HEK293 (cell line): ENCODE measurements at regions not wholly inside any gene's neighbourhood (a gene's known extent, or its start where the extent isn't known, plus 50 kb on each side); places are given as distances from the start of the nearest gene placed in this dataset.
"Not testable (repeated sequence)": the region's sequence is repeated elsewhere in the genome, so short reads cannot be mapped to it uniquely, and the experiment has no call there.

ENCODE experiments used
- CTCF ChIA-PET: fragments of 350-600 bp; formaldehyde crosslinking; extraction: SDS; loops from one replicate; lab custom pipeline; 2021; ENCODE audit warnings: antibody characterized with exemption; lab: Yijun Ruan, JAX
- POLR2A ChIA-PET: fragments of 300-600 bp; formaldehyde crosslinking; extraction: SDS; loops from one replicate; lab custom pipeline; 2020; ENCODE audit warnings: antibody characterized with exemption, inconsistent platforms; lab: Yijun Ruan, JAX
- H3K27ac ChIP-seq: fragments of 200-500 bp; sonication (Bioruptor generic); 2 replicates; pipeline ENCODE4 v1.5.1; 2014; ENCODE audit warnings: low read depth, low read length, control low read depth, inconsistent platforms; ENCODE audit errors: extremely low read depth
- H3K36me3 ChIP-seq, 2 experiments: fragments of 200-500 bp in 1 of 2; sonication (Bioruptor generic) in 1 of 2; 1 replicate in 1 of 2; 2 replicates in 1 of 2; pipeline ENCODE4 v1.5.1; 2014 to 2017; ENCODE audit warnings: inconsistent platforms in 2 of 2, low read length in 2 of 2; ENCODE audit not compliant: control insufficient read depth in 2 of 2, insufficient read depth in 1 of 2
- H3K4me1 ChIP-seq: fragments of 200-500 bp; sonication (Bioruptor generic); 2 replicates; pipeline ENCODE4 v1.5.1; 2014; ENCODE audit warnings: mild to moderate bottlenecking, low read length, inconsistent platforms; ENCODE audit not compliant: control insufficient read depth, insufficient read depth
- H3K4me3 ChIP-seq: 2 replicates; pipeline ENCODE4 v1.5.1; 2011; ENCODE audit warnings: low read depth, mild to moderate bottlenecking, control low read depth, low read length, moderate library complexity
- H3K9me3 ChIP-seq: fragments of 200-500 bp; sonication (Bioruptor generic); 2 replicates; pipeline ENCODE4 v1.5.1; 2014; ENCODE audit warnings: low read depth, low read length, inconsistent platforms; ENCODE audit not compliant: control insufficient read depth, insufficient read depth
- HOXC10 ChIP-seq: sonication (generic); formaldehyde crosslinking; IDR thresholded peaks from 2 replicates; pipeline ENCODE4 v1.8.1; 2023; ENCODE audit warnings: mild to moderate bottlenecking, missing genetic modification reagents
- KLF9 ChIP-seq: fragments of 450-650 bp; formaldehyde crosslinking; IDR thresholded peaks from 2 replicates; pipeline ENCODE4 v1.5.1; 2016; ENCODE audit warnings: missing biosample characterization, missing genetic modification characterization, low read depth
- MEIS1 ChIP-seq: sonication (generic); formaldehyde crosslinking; IDR thresholded peaks from 2 replicates; pipeline ENCODE4 v1.8.1; 2022; ENCODE audit warnings: missing genetic modification reagents, mild to moderate bottlenecking, borderline replicate concordance
- REPIN1 ChIP-seq: fragments of 450-650 bp; formaldehyde crosslinking; IDR thresholded peaks from 2 replicates; pipeline ENCODE4 v1.5.1; 2017; ENCODE audit warnings: missing biosample characterization, missing genetic modification characterization, low read depth
- TRIM28 ChIP-seq: IDR thresholded peaks from 2 replicates; pipeline ENCODE4 v1.6.1; 2011; ENCODE audit warnings: low read length, control low read depth, borderline replicate concordance
- WT1 ChIP-seq: fragments of 450-650 bp; formaldehyde crosslinking; IDR thresholded peaks from 2 replicates; pipeline ENCODE4 v1.5.1; 2016; ENCODE audit warnings: missing biosample characterization, missing genetic modification characterization
- ZNF121 ChIP-seq: fragments of 450-650 bp; formaldehyde crosslinking; IDR thresholded peaks from 2 replicates; pipeline ENCODE4 v1.5.1; 2016; ENCODE audit warnings: missing biosample characterization, missing genetic modification characterization
- ZNF2 ChIP-seq: fragments of 450-650 bp; formaldehyde crosslinking; IDR thresholded peaks from 2 replicates; pipeline ENCODE4 v1.5.1; 2016; ENCODE audit warnings: missing biosample characterization, missing genetic modification characterization
- ZNF221 ChIP-seq: fragments of 450-650 bp; formaldehyde crosslinking; IDR thresholded peaks from 2 replicates; pipeline ENCODE4 v1.5.1; 2017; ENCODE audit warnings: missing biosample characterization, missing genetic modification characterization, borderline replicate concordance
- ZNF239 ChIP-seq: fragments of 450-650 bp; formaldehyde crosslinking; IDR thresholded peaks from 2 replicates; pipeline ENCODE4 v1.5.1; 2016; ENCODE audit warnings: missing biosample characterization, missing genetic modification characterization
- ZNF416 ChIP-seq: fragments of 450-650 bp; formaldehyde crosslinking; IDR thresholded peaks from 2 replicates; pipeline ENCODE4 v1.5.1; 2016; ENCODE audit warnings: missing biosample characterization, missing genetic modification characterization
- ZNF555 ChIP-seq: fragments of 450-650 bp; formaldehyde crosslinking; conservative IDR thresholded peaks from 2 replicates; pipeline ENCODE4 v1.5.1; 2017; ENCODE audit warnings: missing biosample characterization, mild to moderate bottlenecking, missing genetic modification characterization, inconsistent platforms
- ZNF596 ChIP-seq: fragments of 450-650 bp; IDR thresholded peaks from 2 replicates; pipeline ENCODE4 v1.5.0; 2018; ENCODE audit warnings: missing biosample characterization, mild to moderate bottlenecking, missing genetic modification characterization, moderate library complexity
- ZNF830 ChIP-seq: fragments of 450-650 bp; IDR thresholded peaks from 2 replicates; pipeline ENCODE4 v1.5.0; 2018; ENCODE audit warnings: missing biosample characterization, missing genetic modification characterization, low read depth, mild to moderate bottlenecking, moderate library complexity
- TF ChIP-seq, protein P1 (sequence below): fragments of 450-650 bp; formaldehyde crosslinking; IDR thresholded peaks from 2 replicates; pipeline ENCODE4 v1.5.1; 2016; ENCODE audit warnings: missing biosample characterization, missing genetic modification characterization
- TF ChIP-seq, protein P2 (sequence below): fragments of 450-650 bp; formaldehyde crosslinking; IDR thresholded peaks from 2 replicates; pipeline ENCODE4 v1.5.1; 2016; ENCODE audit warnings: missing biosample characterization, missing genetic modification characterization
- TF ChIP-seq, protein P3 (sequence below): fragments of 450-650 bp; formaldehyde crosslinking; IDR thresholded peaks from 2 replicates; pipeline ENCODE4 v1.5.1; 2016; ENCODE audit warnings: missing biosample characterization, missing genetic modification characterization

DNA sequence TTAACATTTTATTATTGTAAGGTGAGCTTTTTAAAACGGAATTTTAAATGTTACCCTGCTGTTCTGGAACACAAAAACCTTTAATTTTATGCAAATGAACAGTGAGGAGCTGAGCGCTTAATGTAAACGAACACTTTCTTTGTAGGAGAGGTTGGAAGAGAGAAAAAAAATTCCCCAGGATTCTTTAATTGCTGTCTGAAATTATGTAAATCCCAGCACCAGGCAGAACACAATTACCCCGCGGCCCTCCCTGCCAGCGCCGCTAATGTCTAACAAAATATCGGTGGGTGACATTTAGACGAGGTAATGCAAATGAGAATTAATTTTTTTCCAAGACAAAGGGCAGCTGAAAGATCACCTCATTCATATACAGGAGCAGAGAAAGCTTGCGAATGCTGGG is 143.4 kb upstream of the MVB12B start:
- CTCF ChIA-PET: interaction anchor here (0.7 kb wide), 1 partner anchor 271 kb away, joined by 4 read pairs; no protein-coding TSS in a partner anchor
- H3K9me3 ChIP-seq: no peaks in the 10 kb centered on the region
- TF ChIP-seq ZNF555 (tag by site-specific recombination): no peak
- TF ChIP-seq, protein P1, sequence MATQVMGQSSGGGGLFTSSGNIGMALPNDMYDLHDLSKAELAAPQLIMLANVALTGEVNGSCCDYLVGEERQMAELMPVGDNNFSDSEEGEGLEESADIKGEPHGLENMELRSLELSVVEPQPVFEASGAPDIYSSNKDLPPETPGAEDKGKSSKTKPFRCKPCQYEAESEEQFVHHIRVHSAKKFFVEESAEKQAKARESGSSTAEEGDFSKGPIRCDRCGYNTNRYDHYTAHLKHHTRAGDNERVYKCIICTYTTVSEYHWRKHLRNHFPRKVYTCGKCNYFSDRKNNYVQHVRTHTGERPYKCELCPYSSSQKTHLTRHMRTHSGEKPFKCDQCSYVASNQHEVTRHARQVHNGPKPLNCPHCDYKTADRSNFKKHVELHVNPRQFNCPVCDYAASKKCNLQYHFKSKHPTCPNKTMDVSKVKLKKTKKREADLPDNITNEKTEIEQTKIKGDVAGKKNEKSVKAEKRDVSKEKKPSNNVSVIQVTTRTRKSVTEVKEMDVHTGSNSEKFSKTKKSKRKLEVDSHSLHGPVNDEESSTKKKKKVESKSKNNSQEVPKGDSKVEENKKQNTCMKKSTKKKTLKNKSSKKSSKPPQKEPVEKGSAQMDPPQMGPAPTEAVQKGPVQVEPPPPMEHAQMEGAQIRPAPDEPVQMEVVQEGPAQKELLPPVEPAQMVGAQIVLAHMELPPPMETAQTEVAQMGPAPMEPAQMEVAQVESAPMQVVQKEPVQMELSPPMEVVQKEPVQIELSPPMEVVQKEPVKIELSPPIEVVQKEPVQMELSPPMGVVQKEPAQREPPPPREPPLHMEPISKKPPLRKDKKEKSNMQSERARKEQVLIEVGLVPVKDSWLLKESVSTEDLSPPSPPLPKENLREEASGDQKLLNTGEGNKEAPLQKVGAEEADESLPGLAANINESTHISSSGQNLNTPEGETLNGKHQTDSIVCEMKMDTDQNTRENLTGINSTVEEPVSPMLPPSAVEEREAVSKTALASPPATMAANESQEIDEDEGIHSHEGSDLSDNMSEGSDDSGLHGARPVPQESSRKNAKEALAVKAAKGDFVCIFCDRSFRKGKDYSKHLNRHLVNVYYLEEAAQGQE: no peak
- H3K36me3 ChIP-seq: no peaks in the 10 kb centered on the region
- no peak overlapping the region for H3K4me3 ChIP-seq
- POLR2A ChIA-PET: no interaction called here
- no peak overlapping the region for H3K27ac ChIP-seq
- no peaks in the 10 kb centered on the region for H3K4me1 ChIP-seq

DNA sequence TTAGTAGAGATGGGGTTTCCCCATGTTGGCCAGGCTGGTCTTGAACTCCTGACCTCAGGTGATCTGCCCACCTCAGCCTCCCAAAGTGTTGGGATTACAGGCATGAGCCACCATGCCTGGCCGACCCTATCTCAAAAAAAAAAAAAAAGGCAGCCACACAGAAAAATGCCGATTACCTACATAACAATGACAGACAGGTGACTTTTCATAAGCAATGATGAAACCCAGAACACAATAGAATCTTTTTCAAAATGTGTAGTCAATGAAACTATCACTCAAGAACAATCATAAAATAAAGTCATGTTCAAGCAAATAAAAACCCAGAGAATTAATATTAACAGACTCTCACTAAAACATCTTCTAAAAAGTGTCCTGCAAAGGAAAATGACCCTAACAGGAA is 135.6 kb upstream of the MVB12B start:
- POLR2A ChIA-PET, H3K36me3 ChIP-seq, H3K4me1 ChIP-seq, H3K4me3 ChIP-seq, H3K9me3 ChIP-seq, H3K27ac ChIP-seq: not testable (repeated sequence)
- CTCF ChIA-PET: interaction anchor here (0.7 kb wide), 1 partner anchor 1164 kb away, joined by 3 read pairs; no protein-coding TSS in a partner anchor

DNA sequence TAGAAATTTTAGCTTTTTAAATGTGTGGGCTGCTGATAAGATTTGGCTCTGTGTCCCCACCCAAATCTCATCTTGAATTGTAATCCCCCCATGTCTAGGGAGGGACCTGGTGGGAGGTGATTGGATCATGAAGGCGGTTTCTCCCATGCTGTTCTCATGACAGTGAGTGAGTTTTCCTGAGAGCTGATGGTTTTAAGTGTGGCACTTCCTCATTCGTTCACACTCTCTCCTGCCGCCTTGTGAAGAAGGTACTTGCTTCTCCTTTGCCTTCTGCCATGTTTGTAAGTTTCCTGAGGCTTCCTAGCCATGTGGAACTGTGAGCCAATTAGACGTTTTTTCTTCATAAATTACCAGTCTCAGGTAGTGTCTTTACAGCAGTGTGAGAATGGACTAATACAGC is 127.8 kb upstream of the MVB12B start:
- no peak overlapping the region for H3K27ac ChIP-seq
- ChIA-PET CTCF (no interaction called here), POLR2A (no interaction called here)
- no peaks in the 10 kb centered on the region for H3K9me3 ChIP-seq
- TF ChIP-seq HOXC10 (CRISPR knock-in tag): no peak
- H3K36me3 ChIP-seq: no peaks in the 10 kb centered on the region
- no peaks in the 10 kb centered on the region for H3K4me1 ChIP-seq
- H3K4me3 ChIP-seq: no peak overlapping the region

DNA sequence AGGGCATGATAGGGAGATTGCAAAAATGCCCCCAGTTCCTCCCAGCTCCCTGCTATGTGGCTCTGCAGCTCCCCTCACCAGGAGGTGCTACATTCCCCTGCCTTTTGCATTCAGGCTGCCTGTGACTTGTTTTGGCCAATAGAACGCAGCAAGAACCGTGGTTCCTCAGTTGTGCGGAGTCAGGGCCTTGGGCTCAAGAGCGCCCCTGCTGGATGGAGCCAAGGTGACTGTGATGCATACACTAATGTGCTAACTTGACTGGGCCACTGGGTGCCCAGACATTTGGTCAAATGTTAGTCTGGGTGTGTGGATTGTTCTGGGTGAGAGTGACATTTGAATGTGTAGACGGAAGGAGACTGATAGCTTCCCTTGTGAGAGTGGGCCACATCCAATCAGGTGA is 123.3 kb upstream of the MVB12B start:
- Histone ChIP-seq H3K36me3 (no peaks in the 10 kb centered on the region), H3K4me1 (no peaks in the 10 kb centered on the region), H3K4me3 (no peak overlapping the region), H3K27ac (no peak overlapping the region), H3K9me3 (no peaks in the 10 kb centered on the region)
- TF ChIP-seq ZNF416 (peak; percentile 82; the same call in 1 of the 2 replicates), ZNF2 (no peak)
- CTCF ChIA-PET: no interaction called here
- POLR2A ChIA-PET: no interaction called here

DNA sequence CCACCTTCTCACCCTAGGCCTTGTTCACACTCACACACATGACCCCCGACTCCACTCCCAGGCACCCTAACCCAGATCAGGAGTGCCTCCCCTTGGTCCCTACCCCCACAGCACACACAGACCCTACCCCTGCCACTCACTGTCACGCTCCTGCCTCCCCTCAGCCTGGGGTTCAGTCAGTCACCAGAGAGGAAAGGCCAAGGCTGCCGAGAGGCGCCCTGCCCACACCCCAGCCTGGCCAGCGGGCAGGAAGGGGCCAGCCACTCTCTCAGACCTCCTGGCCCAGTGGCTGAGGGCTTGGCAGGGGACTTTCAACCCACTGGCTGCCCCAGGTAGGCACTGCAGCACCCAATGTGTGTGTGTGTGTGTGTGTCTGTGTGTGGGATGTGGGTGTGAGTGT is 122.4 kb upstream of the MVB12B start:
- Histone ChIP-seq H3K27ac (no peak overlapping the region), H3K9me3 (no peaks in the 10 kb centered on the region), H3K4me3 (no peak overlapping the region)
- CTCF ChIA-PET: no interaction called here
- POLR2A ChIA-PET: no interaction called here
- TF ChIP-seq KLF9 (tag by site-specific recombination): no peak
- no peak for TF ChIP-seq ZNF221 (tag by site-specific recombination)
- TF ChIP-seq TRIM28: no peak
- TF ChIP-seq REPIN1: no peak
- no peak for TF ChIP-seq WT1 (tag by site-specific recombination)
- no peak for TF ChIP-seq ZNF121 (tag by site-specific recombination)
- TF ChIP-seq ZNF555 (tag by site-specific recombination): no peak
- TF ChIP-seq, protein P2, sequence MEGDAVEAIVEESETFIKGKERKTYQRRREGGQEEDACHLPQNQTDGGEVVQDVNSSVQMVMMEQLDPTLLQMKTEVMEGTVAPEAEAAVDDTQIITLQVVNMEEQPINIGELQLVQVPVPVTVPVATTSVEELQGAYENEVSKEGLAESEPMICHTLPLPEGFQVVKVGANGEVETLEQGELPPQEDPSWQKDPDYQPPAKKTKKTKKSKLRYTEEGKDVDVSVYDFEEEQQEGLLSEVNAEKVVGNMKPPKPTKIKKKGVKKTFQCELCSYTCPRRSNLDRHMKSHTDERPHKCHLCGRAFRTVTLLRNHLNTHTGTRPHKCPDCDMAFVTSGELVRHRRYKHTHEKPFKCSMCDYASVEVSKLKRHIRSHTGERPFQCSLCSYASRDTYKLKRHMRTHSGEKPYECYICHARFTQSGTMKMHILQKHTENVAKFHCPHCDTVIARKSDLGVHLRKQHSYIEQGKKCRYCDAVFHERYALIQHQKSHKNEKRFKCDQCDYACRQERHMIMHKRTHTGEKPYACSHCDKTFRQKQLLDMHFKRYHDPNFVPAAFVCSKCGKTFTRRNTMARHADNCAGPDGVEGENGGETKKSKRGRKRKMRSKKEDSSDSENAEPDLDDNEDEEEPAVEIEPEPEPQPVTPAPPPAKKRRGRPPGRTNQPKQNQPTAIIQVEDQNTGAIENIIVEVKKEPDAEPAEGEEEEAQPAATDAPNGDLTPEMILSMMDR (tag by site-specific recombination): no peak
- TF ChIP-seq, protein P3, sequence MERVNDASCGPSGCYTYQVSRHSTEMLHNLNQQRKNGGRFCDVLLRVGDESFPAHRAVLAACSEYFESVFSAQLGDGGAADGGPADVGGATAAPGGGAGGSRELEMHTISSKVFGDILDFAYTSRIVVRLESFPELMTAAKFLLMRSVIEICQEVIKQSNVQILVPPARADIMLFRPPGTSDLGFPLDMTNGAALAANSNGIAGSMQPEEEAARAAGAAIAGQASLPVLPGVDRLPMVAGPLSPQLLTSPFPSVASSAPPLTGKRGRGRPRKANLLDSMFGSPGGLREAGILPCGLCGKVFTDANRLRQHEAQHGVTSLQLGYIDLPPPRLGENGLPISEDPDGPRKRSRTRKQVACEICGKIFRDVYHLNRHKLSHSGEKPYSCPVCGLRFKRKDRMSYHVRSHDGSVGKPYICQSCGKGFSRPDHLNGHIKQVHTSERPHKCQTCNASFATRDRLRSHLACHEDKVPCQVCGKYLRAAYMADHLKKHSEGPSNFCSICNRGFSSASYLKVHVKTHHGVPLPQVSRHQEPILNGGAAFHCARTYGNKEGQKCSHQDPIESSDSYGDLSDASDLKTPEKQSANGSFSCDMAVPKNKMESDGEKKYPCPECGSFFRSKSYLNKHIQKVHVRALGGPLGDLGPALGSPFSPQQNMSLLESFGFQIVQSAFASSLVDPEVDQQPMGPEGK: no peak
- no peak for TF ChIP-seq ZNF239
- no peak for TF ChIP-seq ZNF830 (tag by site-specific recombination)
- no peak for TF ChIP-seq MEIS1 (CRISPR knock-in tag)
- TF ChIP-seq ZNF596 (tag by site-specific recombination): no peak
- TF ChIP-seq, all 188 proteins: peak for 0
- Histone ChIP-seq H3K4me1 (no peaks in the 10 kb centered on the region), H3K36me3 (no peaks in the 10 kb centered on the region)
